Spleen (tissue), 7 donors: ENCODE measurements at regions not wholly inside any gene's neighbourhood (a gene's known extent, or its start where the extent isn't known, plus 50 kb on each side); places are given as distances from the start of the nearest gene placed in this dataset.

Source experiments
- CTCF ChIP-seq, 11 experiments: fragments of 200-600 bp in 7 of 11; fragments of 450-650 bp in 4 of 11; sonication (generic) in 4 of 11; IDR thresholded peaks in 8 of 11; conservative IDR thresholded peaks in 3 of 11; 1 replicate in 7 of 11; 2 replicates in 4 of 11; pipeline versions ENCODE4 v1.4.0 to v1.8.0; 2016 to 2021; ENCODE audit warnings: antibody characterized with exemption in 11 of 11, inconsistent platforms in 4 of 11, mild to moderate bottlenecking in 1 of 11
- POLR2AphosphoS5 ChIP-seq, 3 donors: sonication (generic); formaldehyde crosslinking; IDR thresholded peaks; one replicate each; pipeline ENCODE4 v1.5.1; 2017; ENCODE audit warnings: antibody characterized with exemption in 3 of 3
- donor health status: DM: no; HTN: no; CAD: no; lungs with moderate emphysema.
- donor health status: DM: no; HTN: no; CAD: no.
- donor health status: DM: no; HTN: no; CAD: no.

GRCh38 chr10:59099481-59099880, 77.0 kb upstream of the PHYHIPL start:
- TF ChIP-seq CTCF (IDR thresholded peaks at IDR 0.05 in 8 of 11, conservative IDR thresholded peaks at IDR 0.05 in 3 of 11), result no peak
- no peak for TF ChIP-seq POLR2AphosphoS5 (IDR thresholded peaks at IDR 0.05)
